IPS-18a (cell line): ENCODE measurements at regions not wholly inside any gene's neighbourhood (a gene's known extent, or its start where the extent isn't known, plus 50 kb on each side); places are given as distances from the start of the nearest gene placed in this dataset.
"Not testable (repeated sequence)": the region's sequence is repeated elsewhere in the genome, so short reads cannot be mapped to it uniquely, and the experiment has no call there.

Source experiments
- H3K27ac ChIP-seq: one replicate; pipeline ENCODE4 v1.5.1; 2013; ENCODE audit warnings: low read length
- H3K27me3 ChIP-seq: one replicate; pipeline ENCODE4 v1.6.1; 2013; ENCODE audit warnings: mild to moderate bottlenecking, low read length; ENCODE audit not compliant: control insufficient read depth, insufficient read depth
- H3K36me3 ChIP-seq: one replicate; pipeline ENCODE4 v1.6.1; 2013; ENCODE audit warnings: low read depth, low read length; ENCODE audit not compliant: control insufficient read depth
- H3K4me1 ChIP-seq: one replicate; pipeline ENCODE4 v1.6.1; 2013; ENCODE audit warnings: low read depth, low read length; ENCODE audit not compliant: control insufficient read depth
- H3K4me3 ChIP-seq: one replicate; pipeline ENCODE4 v1.5.1; 2013; ENCODE audit warnings: low read length
- H3K9ac ChIP-seq: one replicate; pipeline ENCODE4 v1.6.1; 2013; ENCODE audit warnings: mild to moderate bottlenecking, low read length, moderate library complexity
- H3K9me3 ChIP-seq: one replicate; pipeline ENCODE4 v1.6.1; 2013; ENCODE audit warnings: low read depth, low read length; ENCODE audit not compliant: control insufficient read depth

DNA sequence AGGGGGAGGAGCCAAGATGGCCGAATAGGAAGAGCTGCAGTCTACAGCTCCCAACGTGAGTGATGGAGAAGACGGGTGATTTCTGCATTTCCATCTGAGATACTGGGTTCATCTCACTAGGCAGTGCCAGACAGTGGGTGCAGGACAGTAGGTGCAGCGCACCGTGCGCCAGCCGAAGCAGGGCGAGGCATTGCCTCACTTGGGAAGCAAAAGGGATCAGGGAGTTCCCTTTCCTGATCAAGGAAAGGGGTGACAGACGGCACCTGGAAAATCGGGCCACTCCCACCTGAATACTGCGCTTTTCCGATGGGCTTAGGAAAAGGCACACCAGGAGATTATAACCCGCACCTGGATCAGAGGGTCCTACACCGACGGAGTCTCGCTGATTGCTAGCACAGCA lies 121.1 kb upstream of the SESTD1 start:
- not testable (repeated sequence) for H3K27ac ChIP-seq, H3K4me1 ChIP-seq, H3K36me3 ChIP-seq, H3K4me3 ChIP-seq, H3K9ac ChIP-seq, H3K9me3 ChIP-seq, H3K27me3 ChIP-seq

DNA sequence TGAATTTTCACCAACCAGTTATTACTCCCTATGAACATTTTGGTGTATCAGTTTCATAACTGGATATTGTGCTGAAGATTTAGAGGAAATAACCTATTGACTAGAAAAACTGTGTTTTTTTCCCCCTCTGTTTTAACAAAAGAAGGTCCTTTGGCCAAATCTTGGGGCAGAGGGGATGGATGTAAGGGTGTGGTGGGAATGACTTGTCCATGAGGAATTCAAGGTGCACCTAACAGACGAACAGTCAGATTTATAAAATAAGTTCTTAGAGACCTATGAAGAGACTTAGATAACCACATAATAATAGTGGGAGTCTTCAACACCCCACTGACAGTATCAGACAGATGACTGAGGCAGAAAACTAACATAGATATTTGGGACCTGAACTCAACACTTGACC lies 119.3 kb upstream of the SESTD1 start:
- Histone ChIP-seq H3K27ac (no peak overlapping the region), H3K4me3 (no peak overlapping the region), H3K9me3 (peaks cover 5% of the 10 kb centered on the region), H3K36me3 (no peaks in the 10 kb centered on the region), H3K9ac (no peak overlapping the region), H3K4me1 (no peaks in the 10 kb centered on the region), H3K27me3 (no peaks in the 10 kb centered on the region)

DNA sequence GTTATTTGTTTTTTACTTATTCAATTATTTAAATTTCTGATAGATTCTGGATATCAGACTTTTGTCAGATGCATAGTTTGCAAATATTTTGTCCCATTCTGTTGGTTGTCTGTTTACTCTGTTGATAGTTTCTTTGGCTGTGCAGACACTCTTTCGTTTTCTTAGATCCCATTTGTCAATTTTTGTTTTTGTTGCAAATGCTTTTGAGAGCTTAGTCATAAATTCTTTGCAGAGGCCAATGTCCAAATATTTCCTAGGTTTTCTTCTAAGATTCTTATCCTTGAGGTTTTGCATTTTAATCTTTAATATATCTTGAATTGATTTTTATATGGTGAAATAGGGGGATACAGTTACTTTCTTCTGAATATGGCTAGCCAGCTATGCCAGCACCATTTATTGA lies 112.7 kb upstream of the SESTD1 start:
- no peak overlapping the region for H3K4me3 ChIP-seq
- no peaks in the 10 kb centered on the region for H3K4me1 ChIP-seq
- no peaks in the 10 kb centered on the region for H3K36me3 ChIP-seq
- no peak overlapping the region for H3K9ac ChIP-seq
- H3K27me3 ChIP-seq = no peaks in the 10 kb centered on the region
- no peaks in the 10 kb centered on the region for H3K9me3 ChIP-seq
- no peak overlapping the region for H3K27ac ChIP-seq

DNA sequence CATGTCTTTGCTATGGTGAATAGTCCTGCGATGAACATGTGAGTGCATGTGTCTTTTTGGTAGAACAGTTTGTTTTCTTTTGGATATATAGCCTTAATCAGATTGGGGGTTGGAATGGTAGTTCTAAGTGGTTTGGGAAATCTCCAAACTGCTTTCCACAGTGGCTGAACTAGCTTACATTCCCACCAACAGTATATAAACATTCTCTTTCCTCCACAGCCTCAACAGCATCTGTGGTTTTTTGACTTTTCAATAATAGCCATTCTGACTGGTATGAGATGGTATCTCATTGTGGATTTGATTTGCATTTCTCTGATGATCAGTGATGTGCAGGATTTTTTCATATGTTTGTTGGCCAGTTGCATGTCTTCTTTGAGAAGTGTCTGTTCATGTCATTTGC lies 112.2 kb upstream of the SESTD1 start:
- H3K27ac ChIP-seq = no peak overlapping the region
- H3K9ac ChIP-seq = no peak overlapping the region
- H3K27me3 ChIP-seq = no peaks in the 10 kb centered on the region
- H3K4me3 ChIP-seq = no peak overlapping the region
- H3K36me3 ChIP-seq = no peaks in the 10 kb centered on the region
- H3K4me1 ChIP-seq = no peaks in the 10 kb centered on the region
- H3K9me3 ChIP-seq = no peaks in the 10 kb centered on the region

DNA sequence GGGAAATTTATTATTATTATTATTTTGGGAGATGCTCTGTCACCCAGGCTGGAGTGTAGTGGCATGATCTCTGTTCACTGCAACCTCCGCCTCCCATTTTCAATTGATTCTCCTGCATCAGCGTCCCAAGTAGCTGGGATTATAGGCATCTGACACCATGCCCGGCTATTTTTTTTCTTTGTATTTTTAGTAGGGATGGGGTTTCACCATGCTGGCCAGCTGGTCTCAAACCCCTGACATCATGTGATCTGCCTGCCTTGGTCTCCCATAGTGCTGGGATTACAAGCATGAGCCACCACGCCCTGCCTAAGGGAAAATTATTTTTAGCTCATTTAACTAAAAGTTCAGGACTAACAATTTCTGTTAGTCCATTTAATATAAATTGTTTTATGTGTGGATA lies 109.2 kb upstream of the SESTD1 start:
- Histone ChIP-seq H3K4me3 (no peak overlapping the region), H3K36me3 (no peaks in the 10 kb centered on the region), H3K9ac (no peak overlapping the region), H3K4me1 (no peaks in the 10 kb centered on the region), H3K27me3 (no peaks in the 10 kb centered on the region), H3K9me3 (no peaks in the 10 kb centered on the region), H3K27ac (no peak overlapping the region)

DNA sequence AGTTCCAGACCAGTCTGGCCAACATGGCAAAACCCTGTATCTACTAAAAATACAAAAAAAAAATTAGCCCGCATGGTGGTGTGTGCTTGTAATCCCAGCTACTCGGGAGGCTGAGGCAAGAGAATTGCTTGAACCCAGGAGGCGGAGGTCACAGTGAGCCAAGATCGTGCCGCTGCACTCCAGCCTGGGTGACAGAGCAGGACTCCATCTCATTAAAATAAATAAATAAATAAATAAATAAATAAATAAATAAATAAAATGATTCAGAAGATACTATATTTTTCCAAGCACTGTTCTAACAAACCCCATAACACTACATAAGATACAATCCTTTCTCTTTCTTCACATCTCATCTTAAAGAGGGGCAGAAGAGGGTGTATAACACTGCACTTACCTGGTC lies 100.9 kb upstream of the SESTD1 start:
- H3K9ac ChIP-seq, H3K27ac ChIP-seq, H3K9me3 ChIP-seq, H3K27me3 ChIP-seq, H3K36me3 ChIP-seq, H3K4me3 ChIP-seq, H3K4me1 ChIP-seq: not testable (repeated sequence)

DNA sequence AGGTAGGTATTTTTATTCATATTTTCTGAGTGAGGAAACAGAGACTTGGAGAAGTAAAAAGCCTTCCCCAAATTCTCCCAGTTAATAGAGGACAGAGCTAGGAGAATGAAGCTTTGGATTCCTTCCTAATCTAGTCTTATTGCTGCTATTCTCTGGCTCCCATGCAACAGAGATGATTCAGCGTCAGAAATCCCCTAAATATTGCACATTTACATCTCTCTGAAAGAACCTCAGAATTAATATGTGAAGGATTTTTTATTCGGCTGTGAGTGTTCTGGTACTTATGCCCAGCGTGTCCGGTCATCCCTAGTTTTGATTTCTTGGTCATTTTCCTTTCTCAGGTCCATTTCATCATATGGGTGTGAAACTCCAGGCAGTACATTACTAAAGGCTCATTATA lies 91.2 kb upstream of the SESTD1 start:
- Histone ChIP-seq H3K9ac (no peak overlapping the region), H3K27me3 (no peaks in the 10 kb centered on the region), H3K4me3 (no peak overlapping the region), H3K4me1 (no peaks in the 10 kb centered on the region), H3K36me3 (no peaks in the 10 kb centered on the region), H3K9me3 (no peaks in the 10 kb centered on the region), H3K27ac (no peak overlapping the region)

DNA sequence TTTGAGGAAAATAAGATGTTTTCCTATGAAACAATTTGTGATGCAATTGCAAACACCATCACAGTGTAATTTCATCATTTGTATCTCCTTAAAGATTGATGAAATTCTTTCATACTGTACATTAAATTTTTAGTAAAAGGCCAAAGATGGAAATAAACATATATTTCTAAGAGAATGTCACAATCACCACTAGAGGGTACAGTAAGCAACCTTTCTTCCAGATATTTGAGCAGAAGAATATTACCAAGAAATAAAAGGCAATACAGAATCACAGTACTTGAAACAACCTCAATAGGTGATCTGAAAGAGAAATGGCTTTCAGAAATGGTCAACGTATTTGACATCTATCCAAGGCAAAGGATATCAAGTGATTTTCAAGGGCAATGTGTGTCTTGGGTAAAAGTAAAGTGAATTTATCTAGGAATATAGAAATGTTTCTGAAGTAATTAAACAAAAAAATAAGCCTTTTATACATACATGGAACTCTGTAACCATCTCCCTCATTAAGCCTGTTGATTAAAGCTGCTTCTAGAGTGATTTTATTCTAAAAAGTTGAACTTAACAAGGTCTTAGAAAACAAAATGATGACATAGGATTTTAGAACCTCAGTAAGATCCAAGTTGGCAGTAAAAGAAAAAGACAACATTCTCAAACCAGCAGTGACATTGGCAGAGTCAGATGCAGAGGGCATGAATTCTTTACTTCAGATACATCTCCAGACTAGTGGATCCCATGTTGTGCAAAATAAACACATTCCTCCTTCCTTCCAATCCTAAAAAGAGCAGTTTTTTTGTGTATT lies 90.3 kb upstream of the SESTD1 start:
- Histone ChIP-seq H3K36me3 (no peaks in the 10 kb centered on the region), H3K4me1 (no peaks in the 10 kb centered on the region), H3K27me3 (no peaks in the 10 kb centered on the region), H3K9me3 (no peaks in the 10 kb centered on the region), H3K27ac (no peak overlapping the region), H3K9ac (no peak overlapping the region), H3K4me3 (no peak overlapping the region)

DNA sequence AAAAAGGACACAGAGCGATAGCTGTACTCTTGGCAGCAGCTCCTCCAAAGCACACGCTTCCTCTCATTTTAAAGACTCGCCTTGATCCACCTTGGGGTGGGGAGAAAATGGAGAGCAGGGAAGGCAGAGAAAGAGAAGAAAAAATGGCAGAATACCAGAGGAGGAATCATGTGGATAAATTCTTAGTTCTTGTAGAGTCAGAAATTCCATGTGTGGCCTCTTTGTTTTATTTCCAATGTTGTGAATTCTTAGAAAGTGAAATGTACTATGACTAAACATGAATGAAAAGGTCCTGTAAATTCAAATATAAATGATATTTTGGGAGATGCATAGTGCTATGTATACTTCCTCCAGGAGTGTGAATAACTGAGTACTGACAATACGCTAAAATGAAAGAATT lies 89.7 kb upstream of the SESTD1 start:
- Histone ChIP-seq H3K9ac (no peak overlapping the region), H3K27ac (no peak overlapping the region), H3K4me1 (no peaks in the 10 kb centered on the region), H3K4me3 (no peak overlapping the region), H3K9me3 (no peaks in the 10 kb centered on the region), H3K27me3 (no peaks in the 10 kb centered on the region), H3K36me3 (no peaks in the 10 kb centered on the region)

DNA sequence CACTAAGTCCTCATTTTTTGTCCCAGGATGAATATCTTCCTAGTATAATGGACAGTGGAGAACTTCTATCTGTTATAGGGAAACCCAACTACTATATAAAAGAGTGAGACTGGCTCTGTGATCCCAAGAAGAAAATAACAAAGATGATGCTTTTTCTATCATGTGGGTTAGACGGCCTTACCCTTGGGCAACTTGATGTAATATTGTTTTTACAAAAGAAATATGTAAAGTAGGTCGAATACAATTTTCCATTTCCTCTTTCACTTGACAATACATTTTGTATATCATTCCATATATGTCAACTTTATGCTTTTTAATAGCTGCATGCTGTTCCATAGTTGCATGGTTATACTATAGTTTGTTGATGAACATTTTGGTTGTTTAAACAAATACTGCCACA lies 87.5 kb upstream of the SESTD1 start:
- Histone ChIP-seq H3K27ac (no peak overlapping the region), H3K9me3 (no peaks in the 10 kb centered on the region), H3K4me1 (no peaks in the 10 kb centered on the region), H3K27me3 (no peaks in the 10 kb centered on the region), H3K4me3 (no peak overlapping the region), H3K36me3 (no peaks in the 10 kb centered on the region), H3K9ac (no peak overlapping the region)

DNA sequence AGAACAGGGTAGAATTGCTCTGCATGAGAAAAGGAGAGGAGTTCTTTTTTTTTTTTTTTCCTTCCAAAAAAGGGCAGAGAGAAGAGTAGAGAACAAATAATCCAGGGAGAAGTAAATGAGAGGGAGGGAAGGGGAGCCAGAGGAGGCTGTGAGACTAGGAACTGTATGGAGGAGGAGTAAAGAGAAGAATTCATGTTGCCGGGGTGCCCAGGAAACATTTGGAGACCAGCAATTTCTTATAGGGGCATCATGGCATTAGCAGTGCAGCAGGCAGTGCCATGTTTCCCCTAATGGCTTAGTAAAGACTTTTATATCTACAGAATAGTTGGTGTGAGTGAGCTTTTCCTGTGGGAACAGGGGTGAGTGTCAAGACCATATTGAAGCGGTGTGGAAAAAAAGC lies 86.4 kb upstream of the SESTD1 start:
- no peak overlapping the region for H3K9ac ChIP-seq
- H3K4me1 ChIP-seq = no peaks in the 10 kb centered on the region
- no peak overlapping the region for H3K27ac ChIP-seq
- no peak overlapping the region for H3K4me3 ChIP-seq
- H3K27me3 ChIP-seq = no peaks in the 10 kb centered on the region
- no peaks in the 10 kb centered on the region for H3K9me3 ChIP-seq
- no peaks in the 10 kb centered on the region for H3K36me3 ChIP-seq

DNA sequence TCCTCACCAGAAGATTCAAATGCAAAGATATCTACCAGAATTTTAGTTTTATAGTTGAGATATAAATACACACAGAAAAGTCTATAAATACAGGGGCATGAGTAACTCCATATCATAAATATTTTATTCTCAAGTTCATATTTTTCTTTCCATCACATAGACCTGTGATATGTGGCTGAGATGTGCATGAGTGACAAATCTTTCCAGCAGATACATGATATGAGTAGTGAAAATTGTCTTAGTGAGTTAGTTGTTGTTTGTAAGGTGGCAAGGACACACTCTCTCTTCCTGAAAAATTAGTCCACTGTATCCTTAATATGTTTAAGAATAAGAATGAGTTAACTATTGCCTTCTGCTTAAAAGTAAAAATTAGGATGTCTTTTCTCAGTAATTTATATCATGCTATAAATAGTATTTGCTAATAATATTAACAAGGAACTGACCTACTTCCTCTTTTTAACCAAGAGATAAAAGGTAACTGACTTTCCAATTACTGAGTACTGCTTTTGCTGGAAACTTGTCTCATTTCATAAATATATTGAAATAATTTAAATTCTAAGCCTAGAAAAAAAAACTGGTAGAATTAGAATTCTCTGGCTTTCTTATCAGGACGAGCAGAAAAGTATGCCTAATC lies 85.2 kb upstream of the SESTD1 start:
- H3K4me1 ChIP-seq = no peaks in the 10 kb centered on the region
- no peaks in the 10 kb centered on the region for H3K27me3 ChIP-seq
- no peak overlapping the region for H3K27ac ChIP-seq
- no peak overlapping the region for H3K4me3 ChIP-seq
- no peak overlapping the region for H3K9ac ChIP-seq
- no peaks in the 10 kb centered on the region for H3K36me3 ChIP-seq
- no peaks in the 10 kb centered on the region for H3K9me3 ChIP-seq
